Stimulated activated CD4-positive, alpha-beta T cell treated with anti-CD3 and anti-CD28 coated beads, Interleukin-15, amount 100 ng/mL, for 24 hours (primary cell): ENCODE measurements at regions not wholly inside any gene's neighbourhood (a gene's known extent, or its start where the extent isn't known, plus 50 kb on each side); places are given as distances from the start of the nearest gene placed in this dataset.

Source experiments
- DNase-seq: peaks from one replicate; pipeline ENCODE4 v3.0.0-alpha.2; 2020

- no peak for DNase-seq
Observed at GRCh38 chr6:165985806-165986299, 181.8 kb downstream of the TBXT start.

DNA sequence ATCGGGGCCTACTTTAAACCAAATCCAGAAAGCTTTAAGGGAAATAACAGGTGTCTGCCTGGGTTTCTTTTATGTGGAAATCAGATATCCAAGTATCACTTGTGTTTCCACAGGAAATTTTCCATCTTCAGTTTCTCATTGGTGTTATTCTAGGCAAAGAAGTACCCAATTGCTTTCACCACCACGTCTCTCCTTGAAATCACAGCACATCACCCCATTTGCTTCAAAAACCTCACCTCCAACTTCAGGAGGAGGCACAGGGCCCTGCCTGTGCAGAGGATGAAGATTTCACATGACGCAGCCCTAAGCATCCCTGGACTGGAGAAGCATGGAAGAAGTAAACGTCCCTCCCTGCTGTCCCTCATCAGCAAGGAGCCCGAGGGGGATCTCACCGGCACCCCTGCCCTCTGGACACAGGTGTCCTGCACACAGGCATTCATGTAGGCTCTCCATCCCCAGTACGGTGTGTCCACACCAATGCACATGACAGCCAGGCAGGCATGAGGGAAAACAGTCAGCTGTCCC, 182.3 kb downstream of the TBXT start:
- no peak for DNase-seq

DNA sequence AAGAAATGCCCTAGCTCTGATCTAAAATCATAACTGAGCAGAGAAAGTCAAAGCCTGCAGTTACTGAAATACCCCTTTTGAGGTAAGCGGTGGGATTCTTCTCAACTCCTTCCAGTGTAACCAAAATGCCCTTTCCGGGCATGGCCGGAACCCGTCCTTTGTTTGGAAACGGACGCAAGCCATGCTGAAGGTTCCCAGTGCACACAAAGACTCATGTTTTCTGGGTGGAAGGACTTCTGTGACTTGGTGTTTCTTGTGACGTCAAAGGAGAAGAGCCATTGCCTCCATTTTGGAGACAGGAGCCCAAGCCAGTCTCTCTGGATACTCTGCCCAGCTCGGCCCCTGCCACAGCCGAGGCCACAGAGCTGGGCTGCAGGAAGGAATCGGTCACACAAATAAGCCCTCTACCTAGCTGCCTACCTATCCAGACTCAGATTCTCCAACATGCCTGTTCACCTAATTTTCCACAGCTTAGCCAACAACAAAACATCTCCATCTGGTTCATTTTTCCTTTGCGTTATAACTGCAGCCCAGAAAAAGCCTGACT, 182.8 kb downstream of the TBXT start:
- DNase-seq, result no peak

- DNase-seq, result no peak
Observed at GRCh38 chr6:165983112-165984072, 184.3 kb downstream of the TBXT start.

DNA sequence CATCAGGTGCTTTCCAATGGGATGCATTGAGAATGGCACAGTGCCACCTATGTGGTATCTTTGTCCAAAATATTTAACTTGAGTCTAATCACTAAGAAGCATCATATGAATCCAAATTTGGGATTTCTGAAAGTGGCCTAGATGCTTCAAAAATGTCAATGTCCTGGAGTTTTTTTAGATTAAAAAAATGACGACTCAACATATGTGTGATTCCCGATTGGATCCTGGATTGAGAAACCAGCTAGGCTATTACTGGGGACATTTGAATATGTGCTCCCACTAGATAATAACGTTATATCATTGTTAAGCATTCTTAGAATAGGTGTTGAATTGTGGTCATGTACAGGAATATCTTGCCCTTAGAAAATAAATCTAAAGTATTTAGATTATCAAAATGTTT, 189.2 kb downstream of the TBXT start:
- DNase-seq, result no peak

DNA sequence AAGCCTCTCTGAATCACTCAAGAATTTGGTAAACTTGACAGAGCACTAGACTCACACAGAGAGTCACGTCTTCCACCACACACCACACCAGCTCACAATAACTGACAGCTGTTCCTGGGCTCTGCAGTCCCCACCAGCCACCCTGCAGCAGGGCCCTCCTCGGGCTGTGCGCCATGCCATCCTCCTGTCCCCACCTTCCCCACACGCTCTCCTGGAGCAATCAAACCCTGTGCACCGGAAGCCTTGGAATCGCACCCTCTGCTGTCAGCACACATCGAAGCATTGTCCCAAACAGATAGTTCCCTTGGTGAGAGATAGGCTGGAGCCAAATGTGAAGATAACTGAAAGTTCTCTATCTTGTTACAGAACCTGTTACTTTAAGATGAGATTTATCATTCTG, 191.0 kb downstream of the TBXT start:
- DNase-seq, result no peak

- DNase-seq, result no peak
Observed at GRCh38 chr6:165974817-165975216, 192.8 kb downstream of the TBXT start.

DNA sequence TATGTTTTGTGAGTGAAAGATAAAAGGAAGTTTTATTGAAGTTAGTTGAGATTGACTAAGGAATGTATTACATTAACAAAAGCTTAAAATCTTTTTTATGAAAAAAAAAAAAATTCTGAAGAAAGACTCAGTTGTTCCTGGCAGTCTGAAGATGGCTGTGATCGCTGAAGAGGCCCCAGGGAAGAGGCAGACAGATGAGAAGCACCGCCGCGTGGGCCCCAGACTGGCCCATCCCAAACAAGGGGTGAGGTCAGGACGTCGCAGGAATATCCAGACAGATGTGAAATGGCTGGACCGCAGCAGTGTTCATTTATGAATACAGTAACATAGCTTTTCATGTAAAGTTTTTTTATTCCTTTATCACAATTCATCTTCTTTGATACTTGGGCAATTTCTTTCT, 194.2 kb downstream of the TBXT start:
- DNase-seq, result no peak

DNA sequence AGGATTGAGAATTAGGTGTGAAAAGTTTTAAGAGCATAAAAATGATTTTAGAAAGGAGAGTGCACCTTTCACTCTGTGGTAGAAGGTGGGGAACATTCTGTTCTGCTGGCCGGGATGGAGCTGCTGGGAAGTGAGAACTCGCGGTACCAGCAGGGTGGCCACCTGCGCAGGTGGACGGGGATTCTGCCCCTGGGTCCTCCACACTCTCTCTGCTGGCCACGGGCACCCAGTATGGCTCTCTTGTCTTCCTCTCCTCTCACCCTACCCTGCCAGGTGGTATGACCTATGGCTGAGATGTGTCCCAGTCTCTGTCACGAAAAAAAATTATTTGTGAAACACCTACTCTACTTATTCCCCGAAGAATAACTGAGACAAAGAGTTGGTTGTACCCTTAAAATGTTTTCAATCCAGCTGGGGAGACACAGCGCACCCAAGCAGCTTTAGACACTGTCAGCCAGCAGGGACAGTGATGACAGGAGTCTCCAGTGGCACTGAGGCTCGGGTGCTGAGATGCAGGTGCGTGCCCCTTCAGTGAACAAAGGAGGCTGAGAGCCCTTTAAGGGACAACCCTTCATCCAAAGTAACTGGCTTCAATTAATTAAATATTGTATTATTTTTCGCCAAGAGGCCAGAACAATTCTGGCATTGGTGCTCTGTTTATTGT, 195.4 kb downstream of the TBXT start:
- no peak for DNase-seq

- no peak for DNase-seq
Observed at GRCh38 chr6:165971202-165971601, 196.4 kb downstream of the TBXT start.

DNA sequence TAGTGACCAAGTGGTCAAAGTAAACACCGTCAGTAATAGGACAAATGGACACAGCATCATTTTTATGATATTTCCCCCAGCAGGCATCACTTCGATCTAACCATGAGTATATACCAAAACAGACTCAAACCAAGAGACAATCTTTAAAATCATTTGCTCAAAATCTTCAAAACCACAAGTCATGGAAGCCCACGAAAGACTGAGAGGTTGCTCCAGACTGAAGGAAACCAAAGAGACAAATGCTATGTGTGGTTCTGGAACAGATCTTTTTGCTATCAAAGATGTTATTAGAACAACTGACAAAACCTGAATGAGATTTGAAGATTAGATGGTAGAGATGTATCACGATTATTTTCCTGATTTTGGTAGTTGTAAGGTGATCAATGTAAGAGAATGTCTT, 197.7 kb downstream of the TBXT start:
- DNase-seq, result no peak

GRCh38 chr6:165969184-165969583, 198.5 kb downstream of the TBXT start:
- DNase-seq, result no peak

DNA sequence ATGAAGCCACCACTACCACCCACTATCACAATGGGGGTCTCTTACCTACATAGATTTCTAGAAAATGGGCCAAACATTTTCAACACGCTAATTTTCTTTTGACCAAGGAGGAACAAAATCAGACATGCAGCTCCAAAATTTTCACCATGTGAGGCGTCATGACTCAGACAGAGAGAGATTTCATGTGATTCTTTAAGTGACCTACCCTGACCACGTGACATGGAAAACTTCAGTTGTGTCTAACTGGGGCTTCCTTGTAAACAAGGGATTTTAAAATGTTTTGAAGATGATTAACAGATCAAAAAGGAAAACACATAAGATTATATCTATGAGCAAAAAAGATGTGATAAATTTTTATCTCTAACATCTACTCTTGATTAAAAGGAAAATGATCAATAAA, 199.2 kb downstream of the TBXT start:
- DNase-seq, result no peak

DNA sequence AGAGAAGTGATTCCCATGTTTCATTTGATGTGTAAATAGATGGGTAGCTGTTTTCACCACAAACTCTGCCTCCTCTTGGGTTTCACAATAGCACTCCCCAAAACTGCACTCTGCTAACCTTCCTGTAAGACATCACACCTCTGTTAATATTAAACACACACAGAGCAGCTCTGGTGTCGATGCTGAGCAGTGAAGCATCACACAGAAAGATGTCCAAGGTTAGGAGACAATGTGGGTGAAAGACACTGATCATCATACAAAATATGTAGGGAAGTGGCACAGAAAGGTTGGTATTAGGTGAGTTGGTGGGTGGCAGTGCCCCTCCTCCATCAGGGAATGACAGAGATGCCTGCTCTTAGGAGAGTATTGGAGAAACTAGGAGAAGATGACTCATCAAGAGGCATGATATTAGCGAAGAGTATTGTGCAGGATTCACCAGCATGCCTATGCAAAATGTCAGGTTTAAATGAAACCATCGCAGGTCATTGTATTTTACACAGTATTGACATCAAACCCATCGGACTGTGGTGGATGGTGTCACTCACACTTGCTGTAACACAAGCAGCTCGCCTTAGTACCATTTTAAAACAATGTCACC, 199.7 kb downstream of the TBXT start:
- DNase-seq, result no peak

- DNase-seq, result no peak
Observed at GRCh38 chr6:165963750-165964149, 203.9 kb downstream of the TBXT start.

GRCh38 chr6:165962366-165962765, 205.3 kb downstream of the TBXT start:
- no peak for DNase-seq

DNA sequence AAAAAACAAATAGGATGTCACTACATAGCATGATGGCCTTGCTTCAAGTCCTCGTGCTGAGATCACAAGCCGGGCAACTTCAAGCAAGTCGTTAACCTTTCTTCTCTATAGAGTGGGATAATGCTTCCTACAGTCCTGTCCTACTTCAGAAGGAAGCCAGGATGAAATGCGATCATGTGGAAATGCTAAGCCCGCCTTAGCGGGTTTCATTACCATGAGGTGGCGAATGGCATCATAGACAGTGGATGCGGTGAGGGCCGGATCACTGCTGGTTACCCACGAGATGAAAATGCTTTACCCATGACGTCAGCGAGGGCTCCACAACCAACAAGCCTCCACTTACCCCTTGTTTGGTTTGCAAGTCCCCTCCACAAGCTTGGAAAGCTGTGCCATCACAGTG, 206.4 kb downstream of the TBXT start:
- no peak for DNase-seq

DNA sequence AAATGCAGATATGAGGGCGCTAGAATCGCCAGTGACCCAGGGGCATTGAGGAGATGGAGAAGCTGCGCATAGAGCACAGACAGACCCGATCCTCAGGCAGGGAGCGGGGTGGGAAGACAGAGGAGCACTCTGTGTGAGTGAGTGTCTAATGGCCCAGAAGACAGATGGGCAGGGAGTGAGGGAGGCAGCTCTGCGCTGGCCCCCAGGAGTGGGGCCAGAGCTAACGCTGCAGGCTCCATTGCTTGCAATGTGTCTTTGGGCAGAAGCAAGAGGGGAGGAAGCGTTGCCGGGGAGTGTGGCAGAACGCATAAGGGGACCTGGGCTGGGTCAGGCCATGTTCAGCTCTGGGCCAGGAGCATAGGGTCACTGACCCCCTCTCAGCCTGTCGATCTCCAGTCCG, 207.0 kb downstream of the TBXT start:
- DNase-seq, result no peak

GRCh38 chr6:165959627-165960026, 208.0 kb downstream of the TBXT start:
- DNase-seq, result no peak

DNA sequence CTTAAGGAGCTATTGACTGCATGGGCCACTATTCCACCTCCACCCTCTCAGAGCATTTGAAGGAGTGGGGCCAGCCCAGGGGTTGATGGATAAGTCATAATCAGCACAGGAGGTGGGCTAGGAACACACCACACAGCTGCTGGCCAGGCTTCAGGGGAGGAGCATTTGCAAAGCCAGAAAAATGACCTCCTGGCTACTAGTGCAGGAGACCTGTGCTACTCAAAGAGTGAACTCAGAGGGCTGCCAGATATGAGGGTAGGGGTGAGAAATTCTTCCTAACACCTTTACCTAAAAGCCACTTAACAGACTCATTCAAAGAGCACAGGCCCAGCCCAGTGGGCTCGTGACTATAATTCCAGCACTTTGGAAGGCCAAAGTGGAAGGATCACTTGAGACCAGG, 210.8 kb downstream of the TBXT start:
- DNase-seq, result no peak

- DNase-seq, result no peak
Observed at GRCh38 chr6:165952514-165952913, 215.1 kb downstream of the TBXT start.

DNA sequence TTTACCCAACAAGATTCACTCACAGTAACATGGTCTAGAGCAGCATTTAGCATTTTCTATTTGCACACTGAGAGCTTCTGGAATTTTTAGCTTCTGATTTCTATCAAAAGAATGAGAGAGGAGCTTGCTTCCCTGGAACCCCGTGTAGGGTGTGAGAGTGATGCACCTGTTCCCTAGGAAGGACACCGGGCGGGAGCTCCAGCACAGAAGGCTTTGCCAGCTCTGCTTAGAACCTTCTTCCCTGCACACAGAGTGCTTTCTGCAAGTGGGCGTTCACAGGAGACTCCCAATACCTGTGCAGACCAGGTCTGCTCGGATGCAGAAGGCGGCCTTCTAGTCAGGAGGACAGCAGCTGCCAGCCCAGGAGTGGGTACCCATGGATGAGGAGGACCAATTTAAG, 217.3 kb downstream of the TBXT start:
- DNase-seq, result no peak

DNA sequence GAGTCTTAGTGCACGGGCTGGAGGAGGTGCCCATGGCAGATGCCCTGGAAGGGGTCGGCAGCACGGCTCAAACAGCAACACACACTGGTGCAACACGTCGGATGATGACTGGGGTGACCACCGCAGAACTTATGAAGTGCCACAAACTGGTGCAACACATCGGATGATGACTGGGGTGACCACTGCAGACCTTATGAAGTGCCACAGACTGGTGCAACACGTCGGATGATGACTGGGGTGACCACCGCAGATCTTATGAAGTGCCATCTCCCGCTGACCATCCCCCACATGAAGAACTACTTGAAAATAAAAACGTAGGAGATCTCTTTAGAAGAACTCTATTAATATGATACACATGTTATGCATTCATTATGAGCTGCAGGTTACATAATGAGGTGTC, 218.3 kb downstream of the TBXT start:
- no peak for DNase-seq
